ENCODE measurements at regions not wholly inside any gene's neighbourhood (a gene's known extent, or its start where the extent isn't known, plus 50 kb on each side); places are given as distances from the start of the nearest gene placed in this dataset.

DNA sequence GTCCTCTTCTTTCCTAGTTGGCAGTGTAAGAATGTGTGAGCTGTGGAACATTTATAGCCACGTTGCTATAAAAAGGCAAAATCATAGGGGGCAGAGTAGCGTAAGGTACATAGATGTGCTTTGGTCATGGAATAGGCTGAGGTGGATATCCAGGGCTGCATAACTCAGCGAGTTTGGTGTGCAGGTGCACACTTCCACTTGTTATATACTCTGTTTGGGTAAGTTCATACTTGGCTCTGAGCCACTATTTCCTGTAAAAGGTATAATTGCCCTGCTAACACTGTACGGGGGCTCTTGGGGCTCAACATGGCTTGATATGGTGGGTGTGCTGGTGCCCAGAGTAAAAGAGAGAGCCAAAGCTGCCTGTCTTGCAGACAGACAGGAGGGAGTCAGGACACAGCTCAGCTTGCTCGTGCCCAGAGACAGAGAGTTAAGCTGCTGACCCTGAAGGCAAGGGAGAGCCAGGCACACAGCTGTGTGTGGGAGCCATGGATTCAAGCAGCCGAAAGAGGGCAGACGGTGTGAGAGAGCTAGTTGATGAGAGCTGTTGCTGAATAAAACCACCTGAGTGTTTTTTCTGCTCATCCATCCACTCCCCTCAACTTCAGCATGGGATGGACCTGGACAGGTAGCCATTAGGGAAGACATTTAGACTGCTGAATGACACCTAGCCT, 126.7 kb downstream of the DKK1 start:
- H3K56ac ChIP-seq (ENCODE audit: extremely low read depth, insufficient read depth, low read length): no peak overlapping the region
- H3K79me1 ChIP-seq (ENCODE audit: low read depth in 1 of 2, low read length in 2 of 2): no peaks in the 10 kb centered on the region
- peak overlapping the region; percentile 5; the same call in 1 of the 2 replicates for H4K91ac ChIP-seq (ENCODE audit: insufficient read depth, low read depth, low read length)
- peak overlapping the region; percentile 2 for H2BK5ac ChIP-seq (ENCODE audit: low read depth, low read length, poor library complexity, severe bottlenecking)
- POLR2A ChIA-PET (ENCODE audit: unreplicated experiment): no interaction called here
- no peak overlapping the region for H3K4me3 ChIP-seq (ENCODE audit: insufficient read depth, low read depth, low read length)
- H2AK9ac ChIP-seq (replicated peaks; ENCODE audit: low read depth, low read length, poor library complexity): no peak overlapping the region
- TF ChIP-seq FOS (IDR thresholded peaks at IDR 0.05; ENCODE audit: low read depth, low read length) (no peak), CEBPB (IDR thresholded peaks at IDR 0.05; ENCODE audit: low read depth, low read length) (no peak), BHLHE40 (IDR thresholded peaks at IDR 0.05; ENCODE audit: low read depth, low read length) (no peak), RAD21 (IDR thresholded peaks at IDR 0.05; ENCODE audit: low read length) (no peak), POLR2A (IDR thresholded peaks at IDR 0.05; ENCODE audit: low read depth, low read length) (no peak)
- peak overlapping the region; percentile 34 for H3K4ac ChIP-seq (ENCODE audit: low read depth, low read length)
- peak overlapping the region; percentile 63 for H2AK5ac ChIP-seq (ENCODE audit: low read depth, low read length)
- no peak overlapping the region for H3K4me2 ChIP-seq (ENCODE audit: low read depth, low read length)
- H3K27me3 ChIP-seq (ENCODE audit: control insufficient read depth, insufficient read depth, low read length): no peaks in the 10 kb centered on the region
- peak overlapping the region; percentile 88; the same call in 1 of the 2 replicates for H4K5ac ChIP-seq (ENCODE audit: low read depth, low read length)
- peak overlapping the region; percentile 19 to 45; a peak in 1 of 4 replicates for H4K8ac ChIP-seq (ENCODE audit: low read depth in 2 of 2, low read length in 2 of 2)
- BruUV-seq (replicated peaks): no TSS peak
- H3K9ac ChIP-seq (ENCODE audit: low read depth, low read length): no peak overlapping the region
- WGBS, 2 experiments (ENCODE audit: extremely low coverage in 2 of 2, insufficient read length in 1 of 2): 56% methylated on average over 4 of the region's 7 CpGs; no CpG with 5 or more reads in 1 of the 2 experiments
- peak overlapping the region; percentile 76; the same call in 1 of the 3 replicates for H2BK15ac ChIP-seq (ENCODE audit: low read depth, low read length)
- no peaks in the 10 kb centered on the region for H3K9me3 ChIP-seq (ENCODE audit: control insufficient read depth, insufficient read depth, low read length)
- intact Hi-C loops (cut with micrococcal nuclease): loop anchor here (5.0 kb wide), 1 partner anchor 123 kb away; no protein-coding TSS in a partner anchor
- H3K36me3 ChIP-seq (ENCODE audit: control insufficient read depth, insufficient read depth, low read length): no peaks in the 10 kb centered on the region
- peak overlapping the region; percentile 31 for H2BK20ac ChIP-seq (ENCODE audit: low read depth, low read length)
- no peaks in the 10 kb centered on the region for H4K20me1 ChIP-seq (ENCODE audit: insufficient read depth, low read length)
- CTCF ChIA-PET: no interaction called here
- in situ Hi-C loops (cut with MboI; ENCODE audit: low sequenced_read_pairs): no loop called here
- H2BK120ac ChIP-seq (ENCODE audit: low read depth, low read length): peak overlapping the region; percentile 61
- no peaks in the 10 kb centered on the region for H3K9me1 ChIP-seq (ENCODE audit: insufficient read depth, low read length)
- peak overlapping the region; percentile 42; the same call in 1 of the 2 replicates for H3K14ac ChIP-seq (replicated peaks; ENCODE audit: low read depth, low read length)
- peak overlapping the region; percentile 6; the same call in 1 of the 2 replicates for H3K18ac ChIP-seq (ENCODE audit: low read depth, low read length)
- H2AFZ ChIP-seq (replicated peaks; ENCODE audit: low read length, poor library complexity): peak overlapping the region; percentile 12
- H3K23ac ChIP-seq (ENCODE audit: low read depth, low read length): no peak overlapping the region
- dilution Hi-C loops (cut with HindIII; ENCODE audit: low sequenced_read_pairs, unreplicated experiment): no loop called here
- DNase-seq (no peak), ATAC-seq (ENCODE audit: low read depth) (no peak)
- no peak overlapping the region for H3K27ac ChIP-seq (ENCODE audit: insufficient read depth, low read length)
- H3K4me1 ChIP-seq (ENCODE audit: control insufficient read depth, insufficient read depth, low read length): peaks cover 7% of the 10 kb centered on the region

Measured in IMR-90 (cell line).